HG03469 (cell line): ENCODE measurements at regions not wholly inside any gene's neighbourhood (a gene's known extent, or its start where the extent isn't known, plus 50 kb on each side); places are given as distances from the start of the nearest gene placed in this dataset.

Source experiments
- ATAC-seq: cut with Tn5 transposase; IDR thresholded peaks from one replicate; pipeline ENCODE4 v1.9.1; 2021; ENCODE audit warnings: mild to moderate bottlenecking, moderate library complexity, moderate number of reproducible peaks; ENCODE audit not compliant: unreplicated experiment

- no peak for ATAC-seq
These were observed 138.6 kb upstream of the SDK2 start for GRCh38 chr17:73782641-73783381.

DNA sequence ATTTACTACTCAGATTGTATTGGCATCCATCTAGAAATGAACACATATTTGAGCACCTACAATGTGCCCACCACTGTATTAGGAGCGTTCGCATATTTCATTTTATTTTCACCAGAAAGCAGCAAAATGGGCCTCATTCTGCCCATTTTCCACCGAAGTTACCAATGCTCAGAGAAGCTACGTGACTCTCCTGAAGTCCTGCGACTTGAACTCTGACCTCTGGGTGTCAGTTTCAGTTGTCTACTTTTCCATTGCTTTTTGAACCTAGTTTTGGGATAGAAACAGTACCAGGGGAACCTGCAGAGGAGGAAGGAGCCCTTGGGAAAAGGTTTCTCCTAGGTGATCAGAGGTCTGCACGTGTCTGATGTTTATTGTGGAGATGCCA is 139.1 kb upstream of the SDK2 start:
- ATAC-seq = no peak

GRCh38 chr17:73783945-73784603 is 139.8 kb upstream of the SDK2 start:
- ATAC-seq = no peak

DNA sequence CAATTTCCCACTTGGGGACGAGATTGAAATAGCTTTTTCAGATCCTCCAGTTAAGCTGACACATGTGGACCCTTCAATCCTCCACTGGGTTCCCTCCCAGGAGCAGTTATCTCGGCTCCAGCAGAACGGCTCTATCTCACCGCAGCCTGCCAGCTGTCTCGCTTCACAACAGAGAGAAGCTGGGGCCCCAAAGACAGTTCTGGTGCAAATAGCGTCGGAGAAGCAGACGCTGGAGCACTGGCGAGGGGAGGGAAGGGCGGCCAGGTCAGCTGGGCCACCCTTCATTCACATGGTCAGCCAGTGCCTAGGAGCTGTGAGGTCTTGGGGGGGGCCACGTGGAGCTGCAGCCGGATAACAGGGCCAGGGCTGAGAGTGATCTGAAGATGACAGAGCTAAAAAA is 141.3 kb upstream of the SDK2 start:
- no peak for ATAC-seq

DNA sequence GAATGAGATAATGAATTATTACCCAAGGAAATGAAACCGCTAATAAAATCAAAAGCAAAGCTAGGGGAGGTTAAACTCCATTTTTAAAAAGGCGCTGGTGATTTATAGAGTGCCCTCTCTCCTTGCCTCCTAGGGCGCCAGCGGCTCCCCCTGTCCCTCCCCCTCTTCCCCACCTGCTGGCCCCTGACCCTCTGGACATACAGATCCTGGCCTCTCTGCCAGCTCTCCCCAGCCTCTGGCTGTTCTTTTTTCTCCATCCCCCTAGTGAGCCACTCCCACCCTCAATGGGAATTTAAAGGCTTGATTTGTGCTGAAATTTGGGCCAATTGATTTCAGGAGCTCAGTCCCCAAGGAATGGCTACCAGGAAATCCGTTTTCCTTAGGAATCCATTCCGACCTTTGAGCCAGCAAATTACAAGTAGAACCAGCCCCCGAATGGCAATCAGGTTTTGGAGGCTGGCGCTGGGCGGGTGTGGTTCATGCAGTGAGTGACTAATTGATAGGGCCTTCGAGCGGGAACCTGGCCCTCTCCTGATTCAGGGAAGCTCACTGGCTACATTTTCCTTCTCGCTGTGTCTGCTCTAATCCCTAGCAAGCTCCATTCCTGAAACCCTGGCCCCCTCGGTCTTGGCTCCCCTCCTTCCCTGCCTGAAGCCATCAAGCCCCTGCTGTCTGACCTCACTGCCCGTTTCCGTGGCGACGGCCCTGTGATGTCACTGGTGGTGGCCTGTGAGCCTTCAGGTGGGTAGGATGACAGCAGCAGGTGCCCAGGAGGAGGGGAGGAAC is 141.9 kb upstream of the SDK2 start:
- no peak for ATAC-seq

DNA sequence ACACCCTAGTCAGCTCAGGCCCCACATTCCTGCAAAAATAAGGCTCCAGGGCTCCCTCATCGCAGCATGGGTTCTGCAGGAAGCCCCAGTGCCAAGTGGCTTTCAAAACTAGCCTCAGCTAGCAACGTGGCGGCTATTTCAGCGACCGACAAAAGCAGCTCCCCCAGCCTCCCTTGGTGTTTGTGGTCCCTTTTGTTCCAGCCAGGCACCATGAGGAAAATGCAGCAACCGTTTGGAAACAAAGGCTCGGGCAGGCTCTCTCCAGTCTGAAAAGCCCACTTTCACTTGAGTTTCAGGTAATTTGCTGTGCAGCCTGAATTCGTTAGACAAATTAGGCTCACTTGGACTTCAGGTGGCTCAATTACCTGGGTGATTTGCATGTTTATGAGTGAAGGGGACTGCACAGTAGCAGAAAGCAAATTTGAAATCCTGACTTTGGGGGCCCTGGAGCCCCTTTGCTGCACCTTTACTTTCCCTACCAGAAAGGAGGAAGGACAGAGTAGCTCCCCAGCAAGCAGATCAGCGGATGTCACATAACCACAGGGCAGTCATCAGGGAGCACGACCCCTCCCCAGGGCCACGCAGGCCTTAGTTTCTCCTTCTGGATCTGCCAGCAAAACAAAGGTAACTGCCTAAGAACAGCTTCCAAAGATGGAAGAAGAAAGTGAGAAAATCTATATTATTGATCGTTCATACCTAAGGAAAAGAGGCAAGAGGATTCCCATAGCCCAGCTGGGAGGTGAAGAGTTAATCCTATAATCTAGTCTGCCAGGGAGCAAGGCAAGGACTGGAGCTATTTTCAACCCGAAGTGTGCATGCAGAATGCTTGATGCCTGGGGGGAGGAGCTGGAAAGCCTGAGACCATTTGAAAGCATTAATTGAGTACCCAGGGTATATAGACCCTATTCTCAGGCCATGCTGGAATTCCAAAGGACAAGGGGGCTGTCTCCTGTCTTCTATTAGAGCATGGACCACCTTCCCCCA is 143.1 kb upstream of the SDK2 start:
- no peak for ATAC-seq

DNA sequence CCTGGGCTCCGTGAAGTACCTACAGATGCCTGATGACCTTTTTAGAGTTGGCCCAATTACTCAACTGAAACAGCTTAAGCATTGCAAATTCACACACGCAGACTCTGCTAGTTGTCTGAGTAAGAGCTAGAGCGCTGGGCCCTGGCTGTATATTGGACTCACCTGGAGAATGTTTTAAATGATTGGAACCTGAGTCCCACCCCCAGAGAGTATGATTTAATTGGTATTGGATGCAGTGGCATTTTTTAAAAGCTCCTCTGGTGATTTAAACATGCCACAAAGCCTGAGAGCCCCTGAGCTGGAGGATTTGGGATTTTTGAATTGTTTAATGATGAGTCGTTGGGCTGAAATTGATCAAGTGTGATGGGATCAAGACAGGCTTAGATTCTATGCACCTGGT is 143.9 kb upstream of the SDK2 start:
- ATAC-seq = no peak

- no peak for ATAC-seq
These were observed 146.9 kb upstream of the SDK2 start for GRCh38 chr17:73791121-73791520.

DNA sequence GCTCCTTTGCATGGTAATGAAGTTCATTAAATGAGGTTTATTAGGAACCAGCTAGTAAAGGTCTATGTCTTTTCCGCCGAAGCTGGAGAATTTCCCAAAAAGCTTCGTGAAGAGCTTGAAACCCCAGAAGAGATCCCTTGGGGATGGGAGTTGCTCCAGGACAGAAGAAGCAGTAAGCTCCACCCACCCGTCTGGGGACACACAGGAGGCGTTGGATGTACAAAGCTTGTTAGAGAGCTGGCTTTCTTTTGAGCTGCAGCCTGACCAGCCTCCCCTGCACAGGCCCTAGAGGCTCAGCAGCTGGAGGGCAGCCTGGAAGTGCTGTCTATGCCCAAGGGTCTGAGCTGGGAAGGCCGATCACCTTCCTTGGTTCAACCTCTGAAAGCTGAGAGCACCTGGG is 147.4 kb upstream of the SDK2 start:
- no peak for ATAC-seq

GRCh38 chr17:73792994-73793393 is 148.7 kb upstream of the SDK2 start:
- no peak for ATAC-seq

DNA sequence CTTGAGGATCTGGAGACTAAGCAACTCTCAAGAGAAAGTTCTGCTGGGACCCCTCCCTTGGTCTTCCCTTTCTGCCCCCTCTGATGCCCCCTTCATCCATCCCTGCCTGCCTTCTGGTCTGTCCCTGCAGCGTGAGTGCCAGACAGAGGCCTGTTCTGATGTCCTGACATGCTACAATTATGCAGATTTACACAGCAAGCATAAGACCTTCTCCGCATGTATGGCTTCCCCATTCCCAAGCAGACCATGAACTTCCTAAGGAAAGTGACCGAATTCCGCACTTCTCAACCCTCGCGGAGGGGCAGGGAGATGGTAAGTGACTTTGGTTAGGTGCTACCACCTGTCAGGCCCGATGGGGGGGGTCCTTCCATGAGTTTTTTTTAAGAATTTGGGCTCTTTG is 150.1 kb upstream of the SDK2 start:
- no peak for ATAC-seq

DNA sequence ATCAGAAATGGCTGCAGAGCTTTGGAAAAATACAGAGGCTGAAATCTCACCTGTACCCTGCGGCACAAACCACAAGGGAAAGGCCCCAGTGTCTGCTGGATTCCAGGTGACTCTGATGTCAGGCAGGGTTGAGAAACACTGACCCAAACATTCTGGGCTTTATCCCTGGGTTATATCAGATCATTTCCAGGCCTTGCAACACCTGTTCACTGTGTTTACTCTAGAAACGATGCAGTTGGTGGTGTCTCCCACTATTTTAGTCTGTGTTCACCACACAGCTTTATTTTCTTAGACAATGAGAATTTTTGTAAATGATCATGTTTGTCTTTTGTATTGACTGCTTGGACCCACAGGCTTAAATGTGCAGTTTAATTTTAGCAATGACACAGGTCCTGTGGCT is 151.5 kb upstream of the SDK2 start:
- ATAC-seq = no peak

DNA sequence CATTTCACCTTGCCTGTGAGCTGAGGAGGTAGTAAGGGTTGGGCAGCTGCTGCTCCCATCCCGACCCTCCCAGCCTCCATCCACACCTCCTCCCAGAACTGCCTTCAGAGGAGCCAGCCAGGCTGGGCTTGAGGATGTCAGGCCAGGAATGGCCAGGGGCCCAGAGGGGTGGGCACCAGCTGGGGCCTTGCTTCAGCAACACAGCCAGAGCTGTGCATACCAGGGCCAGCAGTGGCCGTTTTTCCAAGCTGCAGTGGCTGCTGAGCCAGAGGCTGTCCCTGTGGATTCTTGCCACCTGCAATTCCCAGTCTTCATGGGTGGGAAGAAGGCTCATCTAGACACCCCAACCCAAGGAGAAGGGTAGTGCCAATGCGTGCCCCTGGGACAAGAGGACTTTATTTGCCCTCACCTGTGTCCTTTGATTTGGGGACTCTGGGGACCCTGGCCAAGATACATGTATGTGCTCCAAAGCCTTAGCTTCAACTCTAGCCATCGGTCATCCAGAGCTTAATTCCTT is 153.4 kb upstream of the SDK2 start:
- ATAC-seq = no peak

GRCh38 chr17:73798111-73798748 is 154.0 kb upstream of the SDK2 start:
- ATAC-seq = no peak

DNA sequence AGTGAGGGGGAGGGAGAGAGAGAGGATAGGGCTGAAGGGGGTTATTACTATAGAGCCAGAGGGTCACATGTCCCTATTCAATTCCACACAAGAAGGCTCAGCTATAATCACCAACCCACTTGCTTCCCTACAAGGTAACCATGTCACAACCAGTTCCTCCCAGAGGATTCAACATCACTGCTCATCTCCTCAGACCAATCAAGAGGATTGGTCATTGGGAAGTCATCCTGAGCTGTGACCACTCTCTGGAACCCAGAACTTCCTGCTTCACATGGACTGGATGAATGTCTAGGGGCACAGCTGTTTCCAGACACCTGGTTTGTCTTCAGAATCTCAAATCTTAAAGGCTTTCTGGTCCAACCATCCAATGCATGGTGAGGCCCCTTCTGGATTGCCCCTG is 154.9 kb upstream of the SDK2 start:
- ATAC-seq = no peak

- no peak for ATAC-seq
These were observed 155.8 kb upstream of the SDK2 start for GRCh38 chr17:73799781-73800627.

DNA sequence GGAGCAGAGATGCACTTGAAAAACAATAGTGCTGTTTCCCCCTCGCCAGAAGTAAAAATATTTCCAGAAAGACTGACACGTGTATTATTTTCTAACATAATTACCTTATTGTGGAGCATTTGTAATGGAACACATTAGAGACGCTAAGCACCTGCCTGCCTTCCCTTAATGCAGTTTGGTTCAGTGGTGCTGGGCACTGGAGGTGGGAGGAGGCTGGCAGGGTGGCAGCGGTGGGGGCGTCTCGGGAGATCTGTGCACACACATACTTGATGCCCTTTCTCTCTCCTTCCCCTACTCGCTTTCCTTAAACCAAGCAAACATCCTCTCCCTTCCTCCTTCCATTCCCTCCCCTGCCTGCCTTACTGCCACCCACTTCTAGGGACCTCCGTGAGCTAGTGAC is 156.6 kb upstream of the SDK2 start:
- ATAC-seq = no peak

- no peak for ATAC-seq
These were observed 157.3 kb upstream of the SDK2 start for GRCh38 chr17:73801455-73802100.

- no peak for ATAC-seq
These were observed 158.1 kb upstream of the SDK2 start for GRCh38 chr17:73802314-73802713.
